Caco-2 (cell line): ENCODE measurements at regions not wholly inside any gene's neighbourhood (a gene's known extent, or its start where the extent isn't known, plus 50 kb on each side); places are given as distances from the start of the nearest gene placed in this dataset.

Experiments
- BruUV-seq: library from RNA; stranded (reverse); fragments of 400-500 nt; replicated peaks from 2 replicates; lab custom pipeline; 2021; lab: Mats Ljungman, UMichigan
- CTCF ChIA-PET: fragments of 300-600 bp; sonication (Branson Sonifier 250); formaldehyde crosslinking; loops from one replicate; lab custom pipeline; 2022; ENCODE audit warnings: antibody characterized with exemption; lab: Charles Lee
- POLR2A ChIA-PET: fragments of 300-600 bp; sonication (Branson Sonifier 250); formaldehyde crosslinking; loops from one replicate; lab custom pipeline; 2022; ENCODE audit warnings: antibody characterized with exemption; lab: Charles Lee
- DNase-seq, 2 experiments: peaks; one replicate each; pipeline versions ENCODE4 v3.0.0 to v3.0.0-alpha.2; 2020 to 2022
- H3K27me3 ChIP-seq: replicated peaks from 2 replicates; pipeline ENCODE4 v1.6.0; 2011; ENCODE audit warnings: low read length; ENCODE audit not compliant: control insufficient read depth, insufficient read depth
- H3K36me3 ChIP-seq: 2 replicates; pipeline ENCODE4 v1.5.1; 2011; ENCODE audit warnings: low read length; ENCODE audit not compliant: control insufficient read depth, insufficient read depth
- H3K4me1 ChIP-seq: fragments of 250-450 bp; sonication (Bioruptor Pico); 2 replicates; pipeline ENCODE4 v1.5.1; 2020; ENCODE audit warnings: mild to moderate bottlenecking
- H3K4me3 ChIP-seq: 2 replicates; pipeline ENCODE4 v1.5.1; 2011; ENCODE audit warnings: low read depth, mild to moderate bottlenecking, control low read depth, low read length
- H3K9me3 ChIP-seq: fragments of 250-450 bp; sonication (Bioruptor Pico); 2 replicates; pipeline ENCODE4 v1.5.1; 2020; ENCODE audit warnings: mild to moderate bottlenecking, moderate library complexity
- H3K27ac Mint-ChIP-seq: one replicate; pipeline ENCODE4 v1.8.0; 2022; ENCODE audit warnings: mixed read lengths; ENCODE audit not compliant: unreplicated experiment
- H3K27me3 Mint-ChIP-seq: one replicate; pipeline ENCODE4 v1.8.0; 2022; ENCODE audit warnings: mixed read lengths; ENCODE audit not compliant: insufficient read depth, unreplicated experiment
- H3K36me3 Mint-ChIP-seq: one replicate; pipeline ENCODE4 v1.8.0; 2022; ENCODE audit warnings: mild to moderate bottlenecking, mixed read lengths; ENCODE audit not compliant: insufficient read depth, unreplicated experiment
- H3K4me1 Mint-ChIP-seq: one replicate; pipeline ENCODE4 v1.8.0; 2022; ENCODE audit warnings: low read depth, mixed read lengths; ENCODE audit not compliant: unreplicated experiment
- H3K4me3 Mint-ChIP-seq: one replicate; pipeline ENCODE4 v1.8.0; 2022; ENCODE audit warnings: mild to moderate bottlenecking, moderate library complexity, mixed read lengths; ENCODE audit not compliant: unreplicated experiment
- H3K9me3 Mint-ChIP-seq: one replicate; pipeline ENCODE4 v1.8.0; 2022; ENCODE audit warnings: mixed read lengths; ENCODE audit not compliant: unreplicated experiment
- intact Hi-C: fragments of 100-400 bp; cut with micrococcal nuclease; formaldehyde crosslinking; loops from one replicate; pipeline ENCODE4 v1.10.0; 2022; ENCODE audit not compliant: unreplicated experiment
- TF ChIP-seq, protein P1 (sequence below), 2 experiments: fragments of 200-600 bp in 1 of 2; IDR thresholded peaks; 1 replicate in 1 of 2; 2 replicates in 1 of 2; pipeline versions ENCODE4 v1.5.1 to v1.8.0; 2011 to 2022; ENCODE audit warnings: antibody characterized with exemption in 1 of 2, control low read depth in 1 of 2, inconsistent platforms in 1 of 2, low read depth in 1 of 2, low read length in 1 of 2, mild to moderate bottlenecking in 1 of 2, moderate library complexity in 1 of 2; ENCODE audit not compliant: insufficient read depth in 1 of 2, severe bottlenecking in 1 of 2, unreplicated experiment in 1 of 2

GRCh38 chr18:68499141-68499540 lies 215.8 kb downstream of the TMX3 start:
- TF ChIP-seq, protein P1, sequence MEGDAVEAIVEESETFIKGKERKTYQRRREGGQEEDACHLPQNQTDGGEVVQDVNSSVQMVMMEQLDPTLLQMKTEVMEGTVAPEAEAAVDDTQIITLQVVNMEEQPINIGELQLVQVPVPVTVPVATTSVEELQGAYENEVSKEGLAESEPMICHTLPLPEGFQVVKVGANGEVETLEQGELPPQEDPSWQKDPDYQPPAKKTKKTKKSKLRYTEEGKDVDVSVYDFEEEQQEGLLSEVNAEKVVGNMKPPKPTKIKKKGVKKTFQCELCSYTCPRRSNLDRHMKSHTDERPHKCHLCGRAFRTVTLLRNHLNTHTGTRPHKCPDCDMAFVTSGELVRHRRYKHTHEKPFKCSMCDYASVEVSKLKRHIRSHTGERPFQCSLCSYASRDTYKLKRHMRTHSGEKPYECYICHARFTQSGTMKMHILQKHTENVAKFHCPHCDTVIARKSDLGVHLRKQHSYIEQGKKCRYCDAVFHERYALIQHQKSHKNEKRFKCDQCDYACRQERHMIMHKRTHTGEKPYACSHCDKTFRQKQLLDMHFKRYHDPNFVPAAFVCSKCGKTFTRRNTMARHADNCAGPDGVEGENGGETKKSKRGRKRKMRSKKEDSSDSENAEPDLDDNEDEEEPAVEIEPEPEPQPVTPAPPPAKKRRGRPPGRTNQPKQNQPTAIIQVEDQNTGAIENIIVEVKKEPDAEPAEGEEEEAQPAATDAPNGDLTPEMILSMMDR (IDR thresholded peaks at IDR 0.05; ENCODE audit: insufficient read depth in 1 of 2, low read depth in 1 of 2, low read length in 1 of 2, severe bottlenecking in 1 of 2, unreplicated experiment in 1 of 2), result no peak
- Histone ChIP-seq H3K36me3 (no peaks in the 10 kb centered on the region), H3K4me1 (no peaks in the 10 kb centered on the region), H3K27me3 (no peaks in the 10 kb centered on the region), H3K9me3 (no peaks in the 10 kb centered on the region), H3K4me3 (no peak overlapping the region)
- H3K27ac Mint-ChIP-seq, result no peak overlapping the region
- ChIA-PET POLR2A (no interaction called here), CTCF (no interaction called here)
- no TSS peak for BruUV-seq
- no peak overlapping the region for H3K4me3 Mint-ChIP-seq
- no peaks in the 10 kb centered on the region for H3K36me3 Mint-ChIP-seq
- no peaks in the 10 kb centered on the region for H3K27me3 Mint-ChIP-seq
- intact Hi-C loops, result no loop called here
- no peak for DNase-seq
- no peaks in the 10 kb centered on the region for H3K9me3 Mint-ChIP-seq
- H3K4me1 Mint-ChIP-seq, result no peaks in the 10 kb centered on the region

GRCh38 chr18:68498636-68499035 lies 216.3 kb downstream of the TMX3 start:
- H3K9me3 Mint-ChIP-seq, result no peaks in the 10 kb centered on the region
- no peaks in the 10 kb centered on the region for H3K36me3 ChIP-seq
- intact Hi-C loops, result no loop called here
- no peak overlapping the region for H3K4me3 Mint-ChIP-seq
- TF ChIP-seq, protein P1 (IDR thresholded peaks at IDR 0.05; ENCODE audit: insufficient read depth in 1 of 2, low read depth in 1 of 2, low read length in 1 of 2, severe bottlenecking in 1 of 2, unreplicated experiment in 1 of 2), result no peak
- no peaks in the 10 kb centered on the region for H3K4me1 Mint-ChIP-seq
- no peaks in the 10 kb centered on the region for H3K36me3 Mint-ChIP-seq
- H3K4me3 ChIP-seq, result no peak overlapping the region
- ChIA-PET CTCF (no interaction called here), POLR2A (no interaction called here)
- H3K27ac Mint-ChIP-seq, result no peak overlapping the region
- no TSS peak for BruUV-seq
- H3K9me3 ChIP-seq, result no peaks in the 10 kb centered on the region
- no peaks in the 10 kb centered on the region for H3K27me3 ChIP-seq
- H3K4me1 ChIP-seq, result no peaks in the 10 kb centered on the region
- no peak for DNase-seq
- no peaks in the 10 kb centered on the region for H3K27me3 Mint-ChIP-seq

GRCh38 chr18:68498185-68498584 lies 216.7 kb downstream of the TMX3 start:
- intact Hi-C loops, result no loop called here
- Mint-ChIP-seq H3K9me3 (no peaks in the 10 kb centered on the region), H3K27ac (no peak overlapping the region), H3K27me3 (peaks cover 3% of the 10 kb centered on the region), H3K4me1 (no peaks in the 10 kb centered on the region), H3K36me3 (no peaks in the 10 kb centered on the region), H3K4me3 (no peak overlapping the region)
- Histone ChIP-seq H3K36me3 (no peaks in the 10 kb centered on the region), H3K9me3 (no peaks in the 10 kb centered on the region), H3K27me3 (no peaks in the 10 kb centered on the region), H3K4me3 (no peak overlapping the region), H3K4me1 (no peaks in the 10 kb centered on the region)
- TF ChIP-seq, protein P1 (IDR thresholded peaks at IDR 0.05; ENCODE audit: insufficient read depth in 1 of 2, low read depth in 1 of 2, low read length in 1 of 2, severe bottlenecking in 1 of 2, unreplicated experiment in 1 of 2), result no peak
- CTCF ChIA-PET, result no interaction called here
- DNase-seq, result no peak
- POLR2A ChIA-PET, result no interaction called here
- BruUV-seq, result no TSS peak
